IMR-90 (cell line): ENCODE measurements at regions not wholly inside any gene's neighbourhood (a gene's known extent, or its start where the extent isn't known, plus 50 kb on each side); places are given as distances from the start of the nearest gene placed in this dataset.

ENCODE experiments used
- ATAC-seq: fragments of 200-7000 bp; cut with Tn5 transposase; 2 replicates; pipeline ENCODE4 v1.9.1; 2020; ENCODE audit warnings: low read depth, mild to moderate bottlenecking, moderate library complexity
- BruUV-seq: library from RNA; stranded (reverse); fragments of 400-500 nt; replicated peaks from 2 replicates; lab custom pipeline; 2021; lab: Mats Ljungman, UMichigan
- CTCF ChIA-PET: fragments of 300-600 bp; formaldehyde crosslinking; extraction: SDS; loops from one replicate; lab custom pipeline; 2021; ENCODE audit warnings: antibody characterized with exemption; lab: Yijun Ruan, JAX
- POLR2A ChIA-PET: fragments of 300-600 bp; sonication (Branson Sonifier 250); formaldehyde crosslinking; loops from one replicate; lab custom pipeline; 2022; ENCODE audit warnings: antibody characterized with exemption; ENCODE audit not compliant: unreplicated experiment; lab: Charles Lee
- DNase-seq: peaks from one replicate; pipeline ENCODE4 v3.0.0; 2013
- H2AFZ ChIP-seq: replicated peaks from 2 replicates; pipeline ENCODE3; 2013; ENCODE audit warnings: low read length, mild to moderate bottlenecking; ENCODE audit not compliant: poor library complexity
- H2AK5ac ChIP-seq: 2 replicates; pipeline ENCODE4 v1.6.1; 2013; ENCODE audit warnings: low read depth, low read length, inconsistent platforms
- H2AK9ac ChIP-seq: replicated peaks from 2 replicates; pipeline ENCODE3; 2013; ENCODE audit warnings: mild to moderate bottlenecking, low read depth, low read length, moderate library complexity; ENCODE audit not compliant: poor library complexity
- H2BK120ac ChIP-seq: 2 replicates; pipeline ENCODE4 v1.6.1; 2013; ENCODE audit warnings: low read depth, low read length, inconsistent platforms
- H2BK15ac ChIP-seq: 3 replicates; pipeline ENCODE4 v1.6.1; 2013; ENCODE audit warnings: low read depth, low read length, inconsistent platforms
- H2BK20ac ChIP-seq: 2 replicates; pipeline ENCODE4 v1.6.1; 2013; ENCODE audit warnings: low read depth, mild to moderate bottlenecking, inconsistent platforms, low read length, moderate library complexity
- H2BK5ac ChIP-seq: 2 replicates; pipeline ENCODE4 v1.6.1; 2013; ENCODE audit warnings: mild to moderate bottlenecking, low read depth, low read length, inconsistent platforms; ENCODE audit not compliant: poor library complexity, severe bottlenecking
- H3K14ac ChIP-seq: replicated peaks from 2 replicates; pipeline ENCODE4 v1.6.1; 2013; ENCODE audit warnings: low read depth, low read length, inconsistent platforms
- H3K18ac ChIP-seq: 2 replicates; pipeline ENCODE4 v1.6.1; 2013; ENCODE audit warnings: low read depth, low read length, control low read depth
- H3K23ac ChIP-seq: 2 replicates; pipeline ENCODE4 v1.6.1; 2013; ENCODE audit warnings: low read depth, low read length, inconsistent platforms
- H3K27ac ChIP-seq: 2 replicates; pipeline ENCODE4 v1.5.1; 2013; ENCODE audit warnings: mild to moderate bottlenecking, control low read depth, low read length; ENCODE audit not compliant: insufficient read depth
- H3K27me3 ChIP-seq: 2 replicates; pipeline ENCODE4 v1.6.1; 2013; ENCODE audit warnings: low read length; ENCODE audit not compliant: control insufficient read depth, insufficient read depth
- H3K36me3 ChIP-seq: 2 replicates; pipeline ENCODE4 v1.6.1; 2013; ENCODE audit warnings: low read length, mixed read lengths; ENCODE audit not compliant: control insufficient read depth, insufficient read depth
- H3K4ac ChIP-seq: 2 replicates; pipeline ENCODE4 v1.6.1; 2013; ENCODE audit warnings: low read depth, low read length, inconsistent platforms
- H3K4me1 ChIP-seq: 2 replicates; pipeline ENCODE4 v1.6.1; 2013; ENCODE audit warnings: low read length, mixed read lengths; ENCODE audit not compliant: control insufficient read depth, insufficient read depth
- H3K4me2 ChIP-seq: 2 replicates; pipeline ENCODE4 v1.6.1; 2013; ENCODE audit warnings: low read depth, mild to moderate bottlenecking, control low read depth, low read length, moderate library complexity
- H3K4me3 ChIP-seq: 2 replicates; pipeline ENCODE4 v1.5.1; 2013; ENCODE audit warnings: low read depth, mild to moderate bottlenecking, control low read depth, low read length, moderate library complexity; ENCODE audit not compliant: insufficient read depth
- H3K56ac ChIP-seq: 2 replicates; pipeline ENCODE4 v1.6.1; 2013; ENCODE audit warnings: low read length, inconsistent platforms; ENCODE audit not compliant: insufficient read depth; ENCODE audit errors: extremely low read depth
- H3K79me1 ChIP-seq, 2 experiments: 2 replicates each; pipeline ENCODE4 v1.6.1; 2013; ENCODE audit warnings: low read length in 2 of 2, inconsistent platforms in 1 of 2, low read depth in 1 of 2
- H3K9ac ChIP-seq: 2 replicates; pipeline ENCODE4 v1.6.1; 2013; ENCODE audit warnings: low read depth, low read length, control low read depth
- H3K9me1 ChIP-seq: 2 replicates; pipeline ENCODE4 v1.6.1; 2013; ENCODE audit warnings: low read length, inconsistent platforms; ENCODE audit not compliant: insufficient read depth
- H3K9me3 ChIP-seq: 2 replicates; pipeline ENCODE4 v1.6.1; 2013; ENCODE audit warnings: low read length; ENCODE audit not compliant: control insufficient read depth, insufficient read depth
- H4K20me1 ChIP-seq: 2 replicates; pipeline ENCODE4 v1.6.1; 2013; ENCODE audit warnings: low read length, inconsistent platforms; ENCODE audit not compliant: insufficient read depth
- H4K5ac ChIP-seq: 2 replicates; pipeline ENCODE4 v1.6.1; 2013; ENCODE audit warnings: mild to moderate bottlenecking, low read depth, low read length, control low read depth
- H4K8ac ChIP-seq, 2 experiments: 2 replicates each; pipeline ENCODE4 v1.6.1; 2013; ENCODE audit warnings: low read depth in 2 of 2, low read length in 2 of 2, control low read depth in 1 of 2, inconsistent platforms in 1 of 2
- H4K91ac ChIP-seq: 2 replicates; pipeline ENCODE4 v1.6.1; 2013; ENCODE audit warnings: low read depth, low read length, inconsistent platforms; ENCODE audit not compliant: insufficient read depth
- BHLHE40 ChIP-seq: fragments of 150-350 bp; IDR thresholded peaks from 2 replicates; pipeline ENCODE4 v1.6.1; 2016; ENCODE audit warnings: mild to moderate bottlenecking, low read depth, low read length
- CEBPB ChIP-seq: IDR thresholded peaks from 2 replicates; pipeline ENCODE4 v1.6.1; 2012; ENCODE audit warnings: low read depth, low read length, improper control_type of control experiment
- CHD1 ChIP-seq: IDR thresholded peaks from 2 replicates; pipeline ENCODE4 v1.6.1; 2012; ENCODE audit warnings: low read depth, low read length, improper control_type of control experiment
- MAZ ChIP-seq: IDR thresholded peaks from 2 replicates; pipeline ENCODE4 v1.6.1; 2012; ENCODE audit warnings: low read depth, mild to moderate bottlenecking, low read length, improper control_type of control experiment, moderate library complexity, borderline replicate concordance
- MXI1 ChIP-seq: IDR thresholded peaks from 2 replicates; pipeline ENCODE4 v1.6.1; 2012; ENCODE audit warnings: low read depth, mild to moderate bottlenecking, low read length, moderate library complexity, borderline replicate concordance
- NFE2L2 ChIP-seq: fragments of 150-350 bp; IDR thresholded peaks from 2 replicates; pipeline ENCODE4 v1.6.1; 2016; ENCODE audit warnings: low read depth, mild to moderate bottlenecking, low read length
- RAD21 ChIP-seq: IDR thresholded peaks from 2 replicates; pipeline ENCODE4 v1.6.1; 2012; ENCODE audit warnings: low read length, improper control_type of control experiment
- RCOR1 ChIP-seq: IDR thresholded peaks from 2 replicates; pipeline ENCODE4 v1.6.1; 2012; ENCODE audit warnings: mild to moderate bottlenecking, low read length, improper control_type of control experiment; ENCODE audit not compliant: insufficient replicate concordance
- RFX5 ChIP-seq: IDR thresholded peaks from 2 replicates; pipeline ENCODE4 v1.8.0; 2012; ENCODE audit warnings: low read depth, mild to moderate bottlenecking, low read length, moderate library complexity
- SMC3 ChIP-seq: fragments of 150-350 bp; IDR thresholded peaks from 2 replicates; pipeline ENCODE4 v1.6.1; 2016; ENCODE audit warnings: low read depth, mild to moderate bottlenecking, antibody characterized with exemption, low read length, moderate library complexity
- WGBS, 2 experiments: methylation state at CpG; one replicate each; pipeline versions ENCODE4 v1.1.5 to v1.1.7; 2013; ENCODE audit warnings: missing lambda C conversion rate in 2 of 2; ENCODE audit not compliant: insufficient read length in 1 of 2; ENCODE audit errors: extremely low coverage in 2 of 2; 5-methylcytosine and 5-hydroxymethylcytosine counted together
- dilution Hi-C: fragments of 300-500 bp; cut with HindIII; formaldehyde crosslinking; loops from one replicate; pipeline ENCODE4 v1.14.3; 2018; ENCODE audit warnings: low sequenced_read_pairs; ENCODE audit not compliant: unreplicated experiment
- in situ Hi-C: fragments of 300-500 bp; cut with MboI; formaldehyde crosslinking; loops from 3 replicates; pipeline ENCODE4 v1.14.3; 2019; ENCODE audit warnings: low sequenced_read_pairs, inconsistent platforms, mixed read lengths
- intact Hi-C: fragments of 100-400 bp; cut with micrococcal nuclease; formaldehyde crosslinking; loops from 2 replicates; pipeline ENCODE4 v1.10.0; 2022
- TF ChIP-seq, protein P1 (sequence below): fragments of 150-350 bp; IDR thresholded peaks from 2 replicates; pipeline ENCODE4 v1.6.1; 2017; ENCODE audit warnings: mild to moderate bottlenecking, antibody characterized with exemption, low read length, low read depth
- TF ChIP-seq, protein P2 (sequence below): conservative IDR thresholded peaks from 2 replicates; pipeline ENCODE4 v1.5.1; 2012; ENCODE audit warnings: mild to moderate bottlenecking, low read depth, low read length, improper control_type of control experiment
- TF ChIP-seq, protein P3 (sequence below): fragments of 150-350 bp; IDR thresholded peaks from 2 replicates; pipeline ENCODE4 v1.6.1; 2016; ENCODE audit warnings: low read depth, mild to moderate bottlenecking, low read length, moderate library complexity, borderline replicate concordance

DNA sequence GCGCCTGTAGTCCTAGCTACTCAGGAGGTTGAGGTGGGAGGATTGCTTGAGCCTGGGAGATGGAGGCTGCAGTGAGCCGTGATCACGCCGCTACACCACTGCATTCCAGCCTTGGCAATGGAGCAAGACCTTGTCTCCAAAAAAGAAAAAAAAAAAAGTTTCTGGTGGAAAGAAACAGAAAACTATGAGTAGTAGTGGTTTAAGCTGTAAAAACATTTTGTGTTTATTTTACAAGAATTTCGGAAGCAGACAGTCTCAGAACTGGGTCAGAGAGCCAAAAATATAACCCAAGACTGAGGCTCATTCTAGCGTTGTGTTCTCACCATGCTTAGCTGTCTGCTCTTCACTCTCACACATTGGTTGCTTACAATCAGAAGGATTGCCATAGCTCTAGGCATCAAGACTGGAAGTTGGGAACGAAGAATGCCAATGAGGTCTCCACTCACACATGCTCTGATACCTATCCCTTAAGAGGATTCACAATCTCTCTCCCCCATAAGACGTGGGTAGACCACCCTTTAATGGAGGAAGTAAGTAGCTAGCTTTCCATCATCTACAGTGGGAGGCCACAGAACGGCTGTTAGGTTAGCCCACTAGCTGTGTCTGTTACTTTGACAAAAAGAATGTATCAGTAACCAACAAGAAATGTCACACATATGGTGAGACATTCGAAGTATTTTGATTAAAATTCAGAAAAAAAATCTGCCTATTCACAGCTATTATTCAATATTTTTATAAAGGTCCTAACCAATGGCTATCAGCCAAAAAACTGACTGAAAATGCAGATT is 117.6 kb upstream of the RASSF8 start:
- BruUV-seq, result no TSS peak
- no peak overlapping the region for H4K8ac ChIP-seq
- peak; percentile 84 for ATAC-seq
- peak overlapping the region; percentile 76 for H3K14ac ChIP-seq
- ChIA-PET CTCF (interaction anchor here (0.6 kb wide), 3 partner anchors 49 to 210 kb away, joined by 3 to 4 read pairs (median 3); no protein-coding TSS in a partner anchor), POLR2A (interaction anchor here (0.6 kb wide), 1 partner anchor 54 kb away, joined by 5 read pairs; no protein-coding TSS in a partner anchor)
- H3K27me3 ChIP-seq, result no peaks in the 10 kb centered on the region
- 0 out of 3 replicates have a peak overlapping the region, but pooled peaks have one; percentile 5 for H2BK15ac ChIP-seq
- peak overlapping the region; percentile 10; the same call in 1 of the 2 replicates for H3K18ac ChIP-seq
- WGBS, 2 experiments, result 50% methylated on average over 2 of the region's 10 CpGs; no CpG with 5 or more reads in 1 of the 2 experiments
- no peak overlapping the region for H2AK9ac ChIP-seq
- no peak overlapping the region for H4K91ac ChIP-seq
- dilution Hi-C loops, result no loop called here
- H3K23ac ChIP-seq, result peak overlapping the region; percentile 69
- no peak overlapping the region for H3K4me3 ChIP-seq
- no peaks in the 10 kb centered on the region for H3K9me3 ChIP-seq
- TF ChIP-seq CHD1 (no peak), MXI1 (no peak), RCOR1 (no peak), RAD21 (no peak), SMC3 (no peak), MAZ (no peak), BHLHE40 (no peak), NFE2L2 (no peak), RFX5 (no peak), CEBPB (no peak)
- TF ChIP-seq, protein P1, sequence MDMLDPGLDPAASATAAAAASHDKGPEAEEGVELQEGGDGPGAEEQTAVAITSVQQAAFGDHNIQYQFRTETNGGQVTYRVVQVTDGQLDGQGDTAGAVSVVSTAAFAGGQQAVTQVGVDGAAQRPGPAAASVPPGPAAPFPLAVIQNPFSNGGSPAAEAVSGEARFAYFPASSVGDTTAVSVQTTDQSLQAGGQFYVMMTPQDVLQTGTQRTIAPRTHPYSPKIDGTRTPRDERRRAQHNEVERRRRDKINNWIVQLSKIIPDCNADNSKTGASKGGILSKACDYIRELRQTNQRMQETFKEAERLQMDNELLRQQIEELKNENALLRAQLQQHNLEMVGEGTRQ, result no peak
- TF ChIP-seq, protein P2, sequence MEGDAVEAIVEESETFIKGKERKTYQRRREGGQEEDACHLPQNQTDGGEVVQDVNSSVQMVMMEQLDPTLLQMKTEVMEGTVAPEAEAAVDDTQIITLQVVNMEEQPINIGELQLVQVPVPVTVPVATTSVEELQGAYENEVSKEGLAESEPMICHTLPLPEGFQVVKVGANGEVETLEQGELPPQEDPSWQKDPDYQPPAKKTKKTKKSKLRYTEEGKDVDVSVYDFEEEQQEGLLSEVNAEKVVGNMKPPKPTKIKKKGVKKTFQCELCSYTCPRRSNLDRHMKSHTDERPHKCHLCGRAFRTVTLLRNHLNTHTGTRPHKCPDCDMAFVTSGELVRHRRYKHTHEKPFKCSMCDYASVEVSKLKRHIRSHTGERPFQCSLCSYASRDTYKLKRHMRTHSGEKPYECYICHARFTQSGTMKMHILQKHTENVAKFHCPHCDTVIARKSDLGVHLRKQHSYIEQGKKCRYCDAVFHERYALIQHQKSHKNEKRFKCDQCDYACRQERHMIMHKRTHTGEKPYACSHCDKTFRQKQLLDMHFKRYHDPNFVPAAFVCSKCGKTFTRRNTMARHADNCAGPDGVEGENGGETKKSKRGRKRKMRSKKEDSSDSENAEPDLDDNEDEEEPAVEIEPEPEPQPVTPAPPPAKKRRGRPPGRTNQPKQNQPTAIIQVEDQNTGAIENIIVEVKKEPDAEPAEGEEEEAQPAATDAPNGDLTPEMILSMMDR, result no peak
- TF ChIP-seq, protein P3, sequence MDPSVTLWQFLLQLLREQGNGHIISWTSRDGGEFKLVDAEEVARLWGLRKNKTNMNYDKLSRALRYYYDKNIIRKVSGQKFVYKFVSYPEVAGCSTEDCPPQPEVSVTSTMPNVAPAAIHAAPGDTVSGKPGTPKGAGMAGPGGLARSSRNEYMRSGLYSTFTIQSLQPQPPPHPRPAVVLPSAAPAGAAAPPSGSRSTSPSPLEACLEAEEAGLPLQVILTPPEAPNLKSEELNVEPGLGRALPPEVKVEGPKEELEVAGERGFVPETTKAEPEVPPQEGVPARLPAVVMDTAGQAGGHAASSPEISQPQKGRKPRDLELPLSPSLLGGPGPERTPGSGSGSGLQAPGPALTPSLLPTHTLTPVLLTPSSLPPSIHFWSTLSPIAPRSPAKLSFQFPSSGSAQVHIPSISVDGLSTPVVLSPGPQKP, result no peak
- H3K4ac ChIP-seq, result peak overlapping the region; percentile 56; the same call in 1 of the 2 replicates
- no peak overlapping the region for H2AFZ ChIP-seq
- peak overlapping the region; percentile 41; the same call in 1 of the 2 replicates for H2AK5ac ChIP-seq
- peak overlapping the region; percentile 8; the same call in 1 of the 2 replicates for H3K4me2 ChIP-seq
- no peak overlapping the region for H4K5ac ChIP-seq
- H2BK5ac ChIP-seq, result no peak overlapping the region
- no peaks in the 10 kb centered on the region for H3K79me1 ChIP-seq
- no peaks in the 10 kb centered on the region for H4K20me1 ChIP-seq
- H3K27ac ChIP-seq, result no peak overlapping the region
- intact Hi-C loops, result no loop called here
- in situ Hi-C loops, result no loop called here
- no peaks in the 10 kb centered on the region for H3K36me3 ChIP-seq
- peaks cover 3% of the 10 kb centered on the region; the same call in 1 of the 2 replicates for H3K4me1 ChIP-seq
- H2BK120ac ChIP-seq, result 0 out of 2 replicates have a peak overlapping the region, but pooled peaks have one; percentile 28
- peak; percentile 79 for DNase-seq
- H2BK20ac ChIP-seq, result peak overlapping the region; percentile 21; the same call in 1 of the 2 replicates
- no peak overlapping the region for H3K56ac ChIP-seq
- H3K9ac ChIP-seq, result no peak overlapping the region
- H3K9me1 ChIP-seq, result peaks cover 3% of the 10 kb centered on the region
